IMR-90 (cell line): ENCODE measurements at regions not wholly inside any gene's neighbourhood (a gene's known extent, or its start where the extent isn't known, plus 50 kb on each side); places are given as distances from the start of the nearest gene placed in this dataset.

Source experiments
- CEBPB ChIP-seq: IDR thresholded peaks from 2 replicates; pipeline ENCODE4 v1.6.1; 2012; ENCODE audit warnings: low read depth, low read length, improper control_type of control experiment
- MAFK ChIP-seq: IDR thresholded peaks from 2 replicates; pipeline ENCODE4 v1.6.1; 2012; ENCODE audit warnings: low read depth, low read length, improper control_type of control experiment
- MAZ ChIP-seq: IDR thresholded peaks from 2 replicates; pipeline ENCODE4 v1.6.1; 2012; ENCODE audit warnings: low read depth, mild to moderate bottlenecking, low read length, improper control_type of control experiment, moderate library complexity, borderline replicate concordance
- POLR2A ChIP-seq: IDR thresholded peaks from 2 replicates; pipeline ENCODE4 v1.6.1; 2012; ENCODE audit warnings: mild to moderate bottlenecking, low read depth, low read length
- RCOR1 ChIP-seq: IDR thresholded peaks from 2 replicates; pipeline ENCODE4 v1.6.1; 2012; ENCODE audit warnings: mild to moderate bottlenecking, low read length, improper control_type of control experiment; ENCODE audit not compliant: insufficient replicate concordance
- RFX5 ChIP-seq: IDR thresholded peaks from 2 replicates; pipeline ENCODE4 v1.8.0; 2012; ENCODE audit warnings: low read depth, mild to moderate bottlenecking, low read length, moderate library complexity
- SMC3 ChIP-seq: fragments of 150-350 bp; IDR thresholded peaks from 2 replicates; pipeline ENCODE4 v1.6.1; 2016; ENCODE audit warnings: low read depth, mild to moderate bottlenecking, antibody characterized with exemption, low read length, moderate library complexity
- TF ChIP-seq, protein P1 (sequence below): conservative IDR thresholded peaks from 2 replicates; pipeline ENCODE4 v1.5.1; 2012; ENCODE audit warnings: mild to moderate bottlenecking, low read depth, low read length, improper control_type of control experiment
- TF ChIP-seq, protein P2 (sequence below): fragments of 150-350 bp; IDR thresholded peaks from 2 replicates; pipeline ENCODE4 v1.6.1; 2016; ENCODE audit warnings: low read depth, mild to moderate bottlenecking, low read length, moderate library complexity, borderline replicate concordance

DNA sequence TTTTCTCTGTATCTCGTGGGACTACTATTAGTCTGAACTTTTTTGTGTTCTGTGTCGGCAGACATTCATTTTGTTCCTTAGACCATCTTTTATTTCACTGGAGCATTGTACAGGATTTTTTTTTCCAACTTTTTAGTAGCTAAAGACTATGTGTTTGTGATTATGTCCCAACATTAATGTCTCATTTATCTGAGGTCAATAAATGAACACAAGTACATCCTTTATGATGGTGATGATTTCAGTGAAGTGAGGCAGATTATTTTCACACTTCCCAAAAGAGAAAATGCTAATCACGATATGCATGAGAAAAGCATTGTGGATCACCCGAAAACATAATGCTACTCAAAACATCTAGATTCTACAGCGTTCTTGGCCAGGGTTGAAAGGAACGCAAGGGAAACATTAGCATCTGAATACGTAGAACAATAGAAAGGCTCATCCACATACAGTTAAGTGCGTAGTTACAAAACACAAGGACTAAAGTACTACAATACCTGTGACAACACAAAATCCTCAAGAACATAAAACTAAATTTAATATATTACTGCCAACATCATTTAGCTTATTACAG is 981.7 kb upstream of the NCAM2 start:
- no peak for TF ChIP-seq CEBPB
- TF ChIP-seq, protein P1, sequence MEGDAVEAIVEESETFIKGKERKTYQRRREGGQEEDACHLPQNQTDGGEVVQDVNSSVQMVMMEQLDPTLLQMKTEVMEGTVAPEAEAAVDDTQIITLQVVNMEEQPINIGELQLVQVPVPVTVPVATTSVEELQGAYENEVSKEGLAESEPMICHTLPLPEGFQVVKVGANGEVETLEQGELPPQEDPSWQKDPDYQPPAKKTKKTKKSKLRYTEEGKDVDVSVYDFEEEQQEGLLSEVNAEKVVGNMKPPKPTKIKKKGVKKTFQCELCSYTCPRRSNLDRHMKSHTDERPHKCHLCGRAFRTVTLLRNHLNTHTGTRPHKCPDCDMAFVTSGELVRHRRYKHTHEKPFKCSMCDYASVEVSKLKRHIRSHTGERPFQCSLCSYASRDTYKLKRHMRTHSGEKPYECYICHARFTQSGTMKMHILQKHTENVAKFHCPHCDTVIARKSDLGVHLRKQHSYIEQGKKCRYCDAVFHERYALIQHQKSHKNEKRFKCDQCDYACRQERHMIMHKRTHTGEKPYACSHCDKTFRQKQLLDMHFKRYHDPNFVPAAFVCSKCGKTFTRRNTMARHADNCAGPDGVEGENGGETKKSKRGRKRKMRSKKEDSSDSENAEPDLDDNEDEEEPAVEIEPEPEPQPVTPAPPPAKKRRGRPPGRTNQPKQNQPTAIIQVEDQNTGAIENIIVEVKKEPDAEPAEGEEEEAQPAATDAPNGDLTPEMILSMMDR: no peak
- TF ChIP-seq, protein P2, sequence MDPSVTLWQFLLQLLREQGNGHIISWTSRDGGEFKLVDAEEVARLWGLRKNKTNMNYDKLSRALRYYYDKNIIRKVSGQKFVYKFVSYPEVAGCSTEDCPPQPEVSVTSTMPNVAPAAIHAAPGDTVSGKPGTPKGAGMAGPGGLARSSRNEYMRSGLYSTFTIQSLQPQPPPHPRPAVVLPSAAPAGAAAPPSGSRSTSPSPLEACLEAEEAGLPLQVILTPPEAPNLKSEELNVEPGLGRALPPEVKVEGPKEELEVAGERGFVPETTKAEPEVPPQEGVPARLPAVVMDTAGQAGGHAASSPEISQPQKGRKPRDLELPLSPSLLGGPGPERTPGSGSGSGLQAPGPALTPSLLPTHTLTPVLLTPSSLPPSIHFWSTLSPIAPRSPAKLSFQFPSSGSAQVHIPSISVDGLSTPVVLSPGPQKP: no peak
- no peak for TF ChIP-seq MAFK
- TF ChIP-seq RFX5: no peak
- TF ChIP-seq MAZ: no peak
- TF ChIP-seq POLR2A: no peak
- no peak for TF ChIP-seq SMC3
- no peak for TF ChIP-seq RCOR1
